ENCODE measurements at regions not wholly inside any gene's neighbourhood (a gene's known extent, or its start where the extent isn't known, plus 50 kb on each side); places are given as distances from the start of the nearest gene placed in this dataset.

- ATAC-seq (peak in 1 of 2 donors; percentile 15), DNase-seq (no peak)
- no peaks in the 10 kb centered on the region for H3K36me3 ChIP-seq
- no peaks in the 10 kb centered on the region for H3K27me3 ChIP-seq (ENCODE audit: low read depth)
- TF ChIP-seq, protein P1, sequence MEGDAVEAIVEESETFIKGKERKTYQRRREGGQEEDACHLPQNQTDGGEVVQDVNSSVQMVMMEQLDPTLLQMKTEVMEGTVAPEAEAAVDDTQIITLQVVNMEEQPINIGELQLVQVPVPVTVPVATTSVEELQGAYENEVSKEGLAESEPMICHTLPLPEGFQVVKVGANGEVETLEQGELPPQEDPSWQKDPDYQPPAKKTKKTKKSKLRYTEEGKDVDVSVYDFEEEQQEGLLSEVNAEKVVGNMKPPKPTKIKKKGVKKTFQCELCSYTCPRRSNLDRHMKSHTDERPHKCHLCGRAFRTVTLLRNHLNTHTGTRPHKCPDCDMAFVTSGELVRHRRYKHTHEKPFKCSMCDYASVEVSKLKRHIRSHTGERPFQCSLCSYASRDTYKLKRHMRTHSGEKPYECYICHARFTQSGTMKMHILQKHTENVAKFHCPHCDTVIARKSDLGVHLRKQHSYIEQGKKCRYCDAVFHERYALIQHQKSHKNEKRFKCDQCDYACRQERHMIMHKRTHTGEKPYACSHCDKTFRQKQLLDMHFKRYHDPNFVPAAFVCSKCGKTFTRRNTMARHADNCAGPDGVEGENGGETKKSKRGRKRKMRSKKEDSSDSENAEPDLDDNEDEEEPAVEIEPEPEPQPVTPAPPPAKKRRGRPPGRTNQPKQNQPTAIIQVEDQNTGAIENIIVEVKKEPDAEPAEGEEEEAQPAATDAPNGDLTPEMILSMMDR (IDR thresholded peaks at IDR 0.05): no peak
- H3K4me3 ChIP-seq: no peak overlapping the region
- H3K9me3 ChIP-seq: no peaks in the 10 kb centered on the region
- H3K4me1 ChIP-seq: no peaks in the 10 kb centered on the region
- H3K27ac ChIP-seq: no peak overlapping the region
- intact Hi-C loops (cut with DNase I): no loop called here
These were observed 284.5 kb upstream of the POU5F2 start for GRCh38 chr5:94025788-94026473.

GRCh38 chr5:94024620-94025019 is 283.2 kb upstream of the POU5F2 start:
- no peaks in the 10 kb centered on the region for H3K9me3 ChIP-seq
- no peak overlapping the region for H3K4me3 ChIP-seq
- TF ChIP-seq, protein P1 (IDR thresholded peaks at IDR 0.05): no peak
- H3K4me1 ChIP-seq: no peaks in the 10 kb centered on the region
- ATAC-seq: no peak
- H3K27ac ChIP-seq: no peak overlapping the region
- no peaks in the 10 kb centered on the region for H3K27me3 ChIP-seq (ENCODE audit: low read depth)
- no peaks in the 10 kb centered on the region for H3K36me3 ChIP-seq
- no peak for DNase-seq
- intact Hi-C loops (cut with DNase I): no loop called here

DNA sequence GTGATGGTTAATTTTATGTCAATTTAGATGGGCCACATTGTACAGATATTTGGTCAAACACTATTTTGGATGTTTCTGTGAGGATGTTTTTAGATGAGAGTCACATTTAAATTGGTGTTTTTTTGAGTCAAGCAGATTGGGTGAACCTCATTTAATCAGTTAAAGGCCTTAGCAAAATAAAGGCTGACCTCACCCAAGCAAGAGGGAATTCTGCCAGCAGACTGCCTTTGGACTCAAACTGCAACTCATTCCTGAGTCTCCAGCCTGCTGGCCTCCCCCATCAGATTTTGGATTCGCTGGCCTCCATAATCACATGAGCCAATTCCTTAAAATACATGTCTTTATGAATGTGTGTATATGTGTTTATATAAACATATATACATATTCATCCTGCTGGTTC is 282.7 kb upstream of the POU5F2 start:
- TF ChIP-seq, protein P1 (IDR thresholded peaks at IDR 0.05): no peak
- no peak for DNase-seq
- Histone ChIP-seq H3K4me1 (no peaks in the 10 kb centered on the region), H3K27me3 (ENCODE audit: low read depth) (no peaks in the 10 kb centered on the region), H3K9me3 (no peaks in the 10 kb centered on the region), H3K4me3 (no peak overlapping the region), H3K36me3 (no peaks in the 10 kb centered on the region), H3K27ac (no peak overlapping the region)
- no peak for ATAC-seq
- intact Hi-C loops (cut with DNase I): no loop called here

GRCh38 chr5:94021246-94021645 is 279.8 kb upstream of the POU5F2 start:
- no peak for ATAC-seq
- no peak overlapping the region for H3K27ac ChIP-seq
- peaks cover 10% of the 10 kb centered on the region for H3K9me3 ChIP-seq
- DNase-seq: no peak
- no peak overlapping the region for H3K4me3 ChIP-seq
- intact Hi-C loops (cut with DNase I): no loop called here
- TF ChIP-seq, protein P1 (IDR thresholded peaks at IDR 0.05): no peak
- no peaks in the 10 kb centered on the region for H3K4me1 ChIP-seq
- no peaks in the 10 kb centered on the region for H3K36me3 ChIP-seq
- H3K27me3 ChIP-seq (ENCODE audit: low read depth): no peaks in the 10 kb centered on the region

- ATAC-seq: no peak
- intact Hi-C loops (cut with DNase I): no loop called here
These were observed 276.2 kb upstream of the POU5F2 start for GRCh38 chr5:94017579-94017978.

More at GRCh38 chr5:94017579-94017978, 276.2 kb upstream of the POU5F2 start:
- peaks cover 10% of the 10 kb centered on the region for H3K9me3 ChIP-seq
- no peaks in the 10 kb centered on the region for H3K36me3 ChIP-seq
- no peaks in the 10 kb centered on the region for H3K4me1 ChIP-seq
- H3K27me3 ChIP-seq (ENCODE audit: low read depth): no peaks in the 10 kb centered on the region
- no peak overlapping the region for H3K27ac ChIP-seq
- no peak for DNase-seq
- H3K4me3 ChIP-seq: no peak overlapping the region
- TF ChIP-seq, protein P1 (IDR thresholded peaks at IDR 0.05): no peak
